ENCODE measurements at regions not wholly inside any gene's neighbourhood (a gene's known extent, or its start where the extent isn't known, plus 50 kb on each side); places are given as distances from the start of the nearest gene placed in this dataset.

DNA sequence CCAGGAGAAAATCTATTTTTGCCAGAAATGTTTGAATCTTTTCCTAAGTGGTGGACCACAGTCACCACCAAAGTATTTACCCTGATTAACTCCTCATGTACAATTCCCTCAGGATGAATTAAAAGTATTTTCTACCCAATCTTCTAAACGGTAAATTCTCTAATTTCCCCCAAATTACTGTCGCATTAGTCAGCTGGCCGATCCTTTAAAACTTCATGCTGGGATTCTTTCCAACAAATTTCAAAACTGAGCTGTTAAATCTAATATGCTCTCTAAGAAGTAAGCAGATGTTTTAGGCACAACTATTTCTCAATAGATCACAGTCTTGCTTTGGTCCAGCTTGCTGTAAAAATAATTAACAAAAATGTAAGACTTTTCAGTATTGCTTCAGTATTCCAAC is 447.2 kb downstream of the FRK start:
- TF ChIP-seq, protein P1, sequence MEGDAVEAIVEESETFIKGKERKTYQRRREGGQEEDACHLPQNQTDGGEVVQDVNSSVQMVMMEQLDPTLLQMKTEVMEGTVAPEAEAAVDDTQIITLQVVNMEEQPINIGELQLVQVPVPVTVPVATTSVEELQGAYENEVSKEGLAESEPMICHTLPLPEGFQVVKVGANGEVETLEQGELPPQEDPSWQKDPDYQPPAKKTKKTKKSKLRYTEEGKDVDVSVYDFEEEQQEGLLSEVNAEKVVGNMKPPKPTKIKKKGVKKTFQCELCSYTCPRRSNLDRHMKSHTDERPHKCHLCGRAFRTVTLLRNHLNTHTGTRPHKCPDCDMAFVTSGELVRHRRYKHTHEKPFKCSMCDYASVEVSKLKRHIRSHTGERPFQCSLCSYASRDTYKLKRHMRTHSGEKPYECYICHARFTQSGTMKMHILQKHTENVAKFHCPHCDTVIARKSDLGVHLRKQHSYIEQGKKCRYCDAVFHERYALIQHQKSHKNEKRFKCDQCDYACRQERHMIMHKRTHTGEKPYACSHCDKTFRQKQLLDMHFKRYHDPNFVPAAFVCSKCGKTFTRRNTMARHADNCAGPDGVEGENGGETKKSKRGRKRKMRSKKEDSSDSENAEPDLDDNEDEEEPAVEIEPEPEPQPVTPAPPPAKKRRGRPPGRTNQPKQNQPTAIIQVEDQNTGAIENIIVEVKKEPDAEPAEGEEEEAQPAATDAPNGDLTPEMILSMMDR (IDR thresholded peaks at IDR 0.05): no peak
- TF ChIP-seq TCF7L2 (IDR thresholded peaks at IDR 0.05; ENCODE audit: low read depth, low read length) (no peak), SIN3A (IDR thresholded peaks at IDR 0.05; ENCODE audit: borderline replicate concordance, insufficient read depth, low read depth, low read length) (no peak)
- TF ChIP-seq, protein P2, sequence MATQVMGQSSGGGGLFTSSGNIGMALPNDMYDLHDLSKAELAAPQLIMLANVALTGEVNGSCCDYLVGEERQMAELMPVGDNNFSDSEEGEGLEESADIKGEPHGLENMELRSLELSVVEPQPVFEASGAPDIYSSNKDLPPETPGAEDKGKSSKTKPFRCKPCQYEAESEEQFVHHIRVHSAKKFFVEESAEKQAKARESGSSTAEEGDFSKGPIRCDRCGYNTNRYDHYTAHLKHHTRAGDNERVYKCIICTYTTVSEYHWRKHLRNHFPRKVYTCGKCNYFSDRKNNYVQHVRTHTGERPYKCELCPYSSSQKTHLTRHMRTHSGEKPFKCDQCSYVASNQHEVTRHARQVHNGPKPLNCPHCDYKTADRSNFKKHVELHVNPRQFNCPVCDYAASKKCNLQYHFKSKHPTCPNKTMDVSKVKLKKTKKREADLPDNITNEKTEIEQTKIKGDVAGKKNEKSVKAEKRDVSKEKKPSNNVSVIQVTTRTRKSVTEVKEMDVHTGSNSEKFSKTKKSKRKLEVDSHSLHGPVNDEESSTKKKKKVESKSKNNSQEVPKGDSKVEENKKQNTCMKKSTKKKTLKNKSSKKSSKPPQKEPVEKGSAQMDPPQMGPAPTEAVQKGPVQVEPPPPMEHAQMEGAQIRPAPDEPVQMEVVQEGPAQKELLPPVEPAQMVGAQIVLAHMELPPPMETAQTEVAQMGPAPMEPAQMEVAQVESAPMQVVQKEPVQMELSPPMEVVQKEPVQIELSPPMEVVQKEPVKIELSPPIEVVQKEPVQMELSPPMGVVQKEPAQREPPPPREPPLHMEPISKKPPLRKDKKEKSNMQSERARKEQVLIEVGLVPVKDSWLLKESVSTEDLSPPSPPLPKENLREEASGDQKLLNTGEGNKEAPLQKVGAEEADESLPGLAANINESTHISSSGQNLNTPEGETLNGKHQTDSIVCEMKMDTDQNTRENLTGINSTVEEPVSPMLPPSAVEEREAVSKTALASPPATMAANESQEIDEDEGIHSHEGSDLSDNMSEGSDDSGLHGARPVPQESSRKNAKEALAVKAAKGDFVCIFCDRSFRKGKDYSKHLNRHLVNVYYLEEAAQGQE (IDR thresholded peaks at IDR 0.05; ENCODE audit: insufficient read depth in 1 of 2, low read depth in 2 of 2, low read length in 1 of 2): no peak
